HG02981 (cell line): ENCODE measurements at regions not wholly inside any gene's neighbourhood (a gene's known extent, or its start where the extent isn't known, plus 50 kb on each side); places are given as distances from the start of the nearest gene placed in this dataset.

Experiments
- ATAC-seq: cut with Tn5 transposase; IDR thresholded peaks from one replicate; pipeline ENCODE4 v1.9.1; 2021; ENCODE audit warnings: mild to moderate bottlenecking, moderate library complexity; ENCODE audit not compliant: unreplicated experiment

DNA sequence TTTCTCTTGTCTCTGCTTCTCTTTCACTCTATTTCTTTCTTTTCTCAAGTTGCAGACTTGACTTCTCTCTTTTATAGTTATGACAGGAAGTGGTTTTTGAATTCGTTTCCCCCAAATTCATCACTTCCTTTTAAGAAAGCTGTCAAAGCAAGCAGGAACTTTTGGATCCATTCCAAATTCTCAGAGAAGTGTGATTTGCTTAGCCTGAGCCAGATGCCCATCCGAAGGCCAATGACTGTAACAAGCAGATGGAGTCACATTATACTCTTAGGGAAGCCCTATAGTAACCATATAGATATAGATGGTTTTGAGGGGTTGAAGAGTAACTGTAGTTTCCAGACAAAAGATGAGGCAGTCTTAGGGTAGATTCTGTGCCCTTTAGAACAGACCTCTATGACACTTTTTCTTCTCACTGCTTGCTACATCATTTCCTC lies 592.0 kb upstream of the KCNMB2 start:
- ATAC-seq, result no peak

DNA sequence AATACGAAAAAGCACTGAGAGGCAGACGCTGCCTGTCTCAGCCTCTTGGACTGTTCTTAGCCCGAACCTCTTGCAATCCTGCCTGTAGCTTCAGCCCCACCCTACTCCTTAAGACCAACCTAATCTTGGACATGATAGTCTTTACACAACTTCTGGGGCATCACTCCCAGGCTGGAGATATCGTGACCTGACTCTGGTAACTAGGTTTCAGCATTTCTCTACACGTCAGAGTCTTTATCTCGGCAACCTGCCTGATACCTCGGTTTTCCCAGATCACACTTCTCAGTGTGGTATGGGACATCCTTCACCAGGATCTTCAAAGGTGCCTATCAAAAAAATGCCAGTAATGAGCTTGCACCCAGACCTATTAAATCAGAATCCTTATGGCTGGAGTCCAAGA lies 590.2 kb upstream of the KCNMB2 start:
- no peak for ATAC-seq

DNA sequence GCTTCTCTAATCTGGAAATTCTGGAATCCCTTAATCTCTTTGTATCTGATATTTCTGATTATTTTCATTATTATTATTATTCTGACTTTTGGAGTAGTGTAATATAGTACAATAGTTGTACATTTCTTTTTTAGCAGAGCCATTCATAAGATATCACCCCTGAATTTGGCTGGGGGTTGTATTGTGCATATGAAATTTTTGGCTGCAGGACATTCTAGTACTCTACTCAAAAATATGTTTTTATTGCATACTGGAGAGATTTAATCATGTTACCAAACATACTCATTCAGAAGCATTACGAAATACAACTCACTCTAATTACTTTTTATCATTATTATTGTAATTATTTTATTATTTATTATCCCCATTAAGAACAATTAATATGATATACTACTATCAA lies 589.7 kb upstream of the KCNMB2 start:
- ATAC-seq, result no peak

DNA sequence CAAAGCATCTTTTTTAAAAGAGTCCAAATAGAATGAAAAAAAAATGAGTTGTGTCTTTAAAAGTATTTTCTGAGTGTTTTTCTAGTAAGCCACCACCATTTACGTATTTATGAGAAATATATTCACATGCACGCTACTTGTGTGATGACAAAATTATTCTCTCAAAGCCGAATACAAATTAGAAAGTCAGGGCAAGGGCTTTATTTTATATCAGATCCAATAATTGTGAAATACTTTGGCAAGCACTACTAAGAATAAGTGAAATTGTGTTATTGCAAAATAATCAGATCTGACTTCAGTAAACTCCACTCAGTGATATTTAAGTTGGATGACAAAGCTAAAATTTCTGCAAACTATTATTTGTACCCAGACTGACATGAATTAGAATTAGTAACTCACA lies 589.3 kb upstream of the KCNMB2 start:
- ATAC-seq, result no peak

DNA sequence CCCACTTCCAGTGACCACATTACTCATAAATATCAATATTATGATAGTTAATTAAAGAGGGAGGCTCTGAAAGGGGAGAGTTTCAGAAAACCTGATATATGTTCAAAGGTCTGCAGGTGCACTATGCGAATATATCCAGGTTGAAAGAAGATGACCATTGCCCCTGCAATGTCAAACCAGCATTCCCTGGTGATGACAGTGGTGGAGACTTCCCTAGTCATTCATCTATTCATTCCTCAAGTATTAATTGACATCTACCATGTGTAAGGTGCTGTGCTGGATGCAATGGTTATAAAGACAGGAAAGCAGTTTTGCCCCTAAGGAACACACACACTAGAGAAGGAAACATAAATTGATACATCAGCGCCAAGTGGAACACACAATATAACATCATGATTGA lies 588.3 kb upstream of the KCNMB2 start:
- ATAC-seq, result no peak

DNA sequence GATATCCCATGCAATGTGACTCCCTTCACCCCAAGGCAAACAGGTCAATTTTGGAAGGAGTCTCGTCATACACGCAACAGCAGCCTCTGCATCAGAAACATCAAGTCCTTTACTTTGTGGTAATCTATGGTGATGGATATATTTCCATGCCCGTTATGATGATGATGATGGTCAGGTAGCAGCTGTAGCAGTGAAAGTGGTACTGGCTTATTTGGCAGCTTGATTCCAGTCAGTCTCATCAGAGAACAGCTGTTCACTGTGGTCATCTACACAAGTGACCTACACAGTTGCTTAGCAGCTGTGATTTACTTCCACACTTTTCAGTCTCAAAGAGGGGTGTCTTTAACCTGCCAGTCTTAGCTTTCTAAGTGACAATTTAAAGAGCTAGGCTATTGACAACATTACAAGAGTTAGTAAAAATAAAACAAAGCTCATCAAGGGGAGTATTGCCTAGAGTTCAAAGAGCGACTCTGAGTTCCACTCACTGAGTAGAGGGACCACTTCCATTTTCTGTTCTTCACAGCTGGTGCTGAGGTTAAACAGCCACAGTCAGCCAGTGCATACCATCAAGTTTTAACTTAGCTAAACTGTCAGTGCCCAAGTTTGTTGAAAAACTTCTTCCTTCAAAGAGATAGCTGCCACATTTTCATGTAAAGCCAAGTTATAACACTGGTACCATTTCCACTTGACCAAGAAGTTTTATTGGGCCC lies 587.4 kb upstream of the KCNMB2 start:
- ATAC-seq, result no peak

DNA sequence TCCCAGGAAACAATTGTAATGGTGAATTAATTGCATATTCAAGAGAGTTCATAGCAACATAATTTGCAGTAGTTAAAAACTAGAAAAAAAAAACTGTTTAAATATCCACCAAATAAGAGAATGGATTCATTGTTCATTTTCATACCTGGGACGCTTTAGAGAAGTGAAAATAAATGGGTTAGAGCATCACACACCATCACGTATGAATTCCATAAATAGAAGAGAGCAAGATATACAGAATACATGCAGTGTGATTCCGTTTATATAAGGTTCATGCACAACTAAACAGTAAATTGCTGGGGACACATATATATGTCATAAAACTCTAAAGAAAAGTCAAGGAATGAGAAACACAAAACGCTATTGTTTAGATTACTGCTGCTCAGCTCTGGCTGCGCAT lies 577.0 kb upstream of the KCNMB2 start:
- ATAC-seq, result no peak

DNA sequence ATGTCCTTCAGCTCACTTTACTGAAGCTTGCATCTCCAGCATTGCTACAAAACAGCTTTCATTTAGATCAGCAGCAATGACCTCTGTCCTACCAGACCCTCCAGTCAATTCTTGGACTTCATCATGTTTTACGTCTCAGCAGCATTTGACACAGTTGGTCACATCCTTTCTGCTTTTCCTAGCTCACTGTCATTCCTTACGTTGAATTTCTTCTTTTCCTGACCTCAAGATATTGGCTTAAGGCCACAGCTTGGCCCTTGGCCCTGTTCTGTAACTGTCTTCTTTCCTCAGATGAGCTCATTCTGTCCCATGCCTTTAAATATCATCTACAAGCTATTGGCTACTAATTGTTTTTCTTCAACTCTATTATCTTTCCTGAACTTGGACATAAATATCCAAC lies 576.2 kb upstream of the KCNMB2 start:
- no peak for ATAC-seq

DNA sequence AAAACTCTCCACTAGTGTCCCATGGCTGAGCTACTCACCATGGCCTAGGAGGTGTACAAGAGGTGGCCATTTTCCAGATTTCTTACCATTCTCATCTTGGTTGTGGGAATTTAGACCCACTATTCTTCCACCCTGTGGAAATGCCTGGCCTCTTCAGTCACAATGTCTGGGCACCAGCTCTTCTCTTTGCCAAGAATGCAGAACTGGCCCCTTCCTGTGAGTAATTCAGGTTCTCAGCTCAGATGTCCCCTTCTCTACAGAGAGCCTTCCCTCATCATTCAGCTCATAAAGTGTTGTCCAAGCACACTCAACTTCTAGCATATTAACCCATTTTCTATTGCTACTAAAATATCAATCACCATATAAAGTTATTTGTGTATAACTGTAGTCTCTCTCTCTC lies 575.5 kb upstream of the KCNMB2 start:
- no peak for ATAC-seq

DNA sequence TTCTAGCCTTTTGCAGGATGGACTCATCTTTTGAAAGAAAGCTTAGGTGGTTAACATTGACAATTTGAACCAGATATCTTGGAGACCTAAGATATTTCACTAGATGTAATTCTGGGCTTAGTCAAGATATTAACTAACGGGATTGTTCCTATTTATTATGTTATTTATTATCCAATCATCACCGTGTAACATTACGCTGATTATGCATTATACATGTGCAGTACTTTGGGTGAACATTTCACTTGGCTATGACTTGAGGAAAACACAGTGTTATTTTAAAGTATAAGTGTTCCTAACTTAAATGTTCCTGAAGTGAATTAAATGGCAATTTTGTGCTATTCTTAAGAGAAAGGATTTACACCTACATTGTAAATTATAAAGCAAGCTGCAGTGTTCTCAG lies 574.5 kb upstream of the KCNMB2 start:
- no peak for ATAC-seq

DNA sequence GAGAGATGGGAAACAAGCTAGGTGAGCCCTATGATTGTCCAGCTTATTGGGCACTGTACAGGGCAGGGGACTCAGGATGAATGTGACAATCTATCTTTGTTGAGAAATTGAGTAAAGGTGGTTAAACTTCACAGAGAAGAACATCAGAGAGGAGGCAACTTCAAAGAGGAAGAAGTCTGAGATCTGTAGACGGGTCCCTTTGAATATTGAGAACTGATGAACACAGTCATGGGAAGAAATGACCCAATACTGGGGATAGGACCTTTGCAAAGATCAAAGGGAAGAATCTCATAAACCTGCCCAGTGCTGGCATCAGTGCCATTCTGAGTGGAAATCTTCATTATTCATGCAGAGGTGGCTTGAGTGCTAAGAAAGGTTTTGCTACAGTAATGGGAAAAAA lies 569.7 kb upstream of the KCNMB2 start:
- ATAC-seq, result no peak

DNA sequence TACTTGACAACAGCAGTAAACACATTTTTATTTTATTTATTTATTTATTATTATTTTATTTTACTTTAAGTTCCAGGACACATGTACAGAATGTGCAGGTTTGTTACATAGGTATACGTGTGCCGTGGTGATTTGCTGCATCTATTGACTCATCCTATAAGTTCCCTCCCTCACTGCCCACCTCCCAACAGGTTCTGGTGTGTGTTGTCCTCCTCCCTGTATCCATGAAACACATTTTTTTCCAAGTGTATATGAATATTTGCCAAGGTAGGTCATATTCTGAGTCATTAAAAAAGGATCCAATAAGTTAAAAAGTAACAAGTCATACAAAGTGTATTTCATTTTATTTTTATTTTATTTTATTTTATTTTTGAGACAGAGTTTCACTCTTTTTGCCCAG lies 567.3 kb upstream of the KCNMB2 start:
- no peak for ATAC-seq

DNA sequence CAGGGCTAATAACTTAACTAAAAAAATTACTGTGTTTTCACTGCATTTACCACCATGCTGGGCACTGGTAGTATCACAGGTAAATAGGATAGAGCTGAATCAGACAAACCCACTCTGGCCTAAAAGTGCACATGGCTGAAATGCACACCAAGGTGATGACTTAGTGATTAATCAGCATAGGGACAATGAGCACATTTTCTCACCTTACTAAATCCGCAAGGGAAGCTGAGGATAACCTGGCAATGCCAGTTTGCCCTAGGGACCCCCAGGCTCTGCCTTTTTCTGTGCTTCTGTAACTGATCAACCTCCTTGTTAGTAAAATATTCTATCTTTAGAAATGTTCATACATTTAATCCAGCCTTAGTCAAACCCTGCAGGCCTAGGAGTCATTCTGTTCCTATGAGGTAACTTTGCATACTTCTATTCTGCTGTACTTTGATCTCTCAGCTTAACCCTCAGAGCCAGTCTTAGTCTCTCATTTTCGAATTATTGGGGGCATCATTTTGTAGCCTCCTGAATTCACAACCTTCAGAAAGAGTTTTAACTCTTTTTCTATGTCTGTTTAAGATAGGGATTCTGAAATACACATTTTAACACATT lies 562.9 kb upstream of the KCNMB2 start:
- ATAC-seq, result no peak

DNA sequence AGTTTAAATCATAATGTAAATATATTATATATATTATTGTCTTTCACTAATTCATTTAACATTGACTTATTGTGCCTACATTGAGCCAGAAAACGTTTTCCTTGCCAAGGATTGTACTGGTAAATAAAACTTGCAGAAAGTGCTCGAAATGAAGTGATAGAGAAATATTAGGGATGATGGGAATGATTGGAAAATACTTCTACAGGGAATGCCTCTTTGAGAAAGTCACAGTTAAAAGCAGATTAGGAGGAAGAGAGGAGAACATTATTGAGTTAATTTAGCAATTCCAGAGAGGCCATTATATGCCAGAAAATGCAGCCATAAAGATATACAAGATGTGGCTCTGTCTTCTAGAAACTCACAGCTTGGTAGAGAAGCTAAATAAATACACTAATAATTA lies 560.0 kb upstream of the KCNMB2 start:
- ATAC-seq, result no peak

DNA sequence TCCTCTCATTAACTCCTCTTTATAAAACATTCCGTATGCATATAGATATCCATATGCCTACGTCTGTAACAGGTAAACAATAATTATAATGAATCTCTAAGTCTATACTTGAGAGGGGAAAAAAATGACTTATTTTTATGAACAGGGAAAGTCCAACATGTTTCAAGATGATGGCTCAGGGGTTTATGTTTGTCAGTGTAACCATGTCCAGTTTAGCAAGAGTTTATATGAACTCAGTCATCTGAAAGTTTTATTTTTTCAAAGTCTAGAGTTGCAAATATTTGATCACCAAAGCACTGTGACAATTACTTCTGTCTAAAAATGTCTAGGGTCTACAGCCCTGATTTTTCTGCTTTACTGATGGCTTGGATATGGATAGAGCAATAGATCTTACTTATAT lies 559.4 kb upstream of the KCNMB2 start:
- no peak for ATAC-seq

DNA sequence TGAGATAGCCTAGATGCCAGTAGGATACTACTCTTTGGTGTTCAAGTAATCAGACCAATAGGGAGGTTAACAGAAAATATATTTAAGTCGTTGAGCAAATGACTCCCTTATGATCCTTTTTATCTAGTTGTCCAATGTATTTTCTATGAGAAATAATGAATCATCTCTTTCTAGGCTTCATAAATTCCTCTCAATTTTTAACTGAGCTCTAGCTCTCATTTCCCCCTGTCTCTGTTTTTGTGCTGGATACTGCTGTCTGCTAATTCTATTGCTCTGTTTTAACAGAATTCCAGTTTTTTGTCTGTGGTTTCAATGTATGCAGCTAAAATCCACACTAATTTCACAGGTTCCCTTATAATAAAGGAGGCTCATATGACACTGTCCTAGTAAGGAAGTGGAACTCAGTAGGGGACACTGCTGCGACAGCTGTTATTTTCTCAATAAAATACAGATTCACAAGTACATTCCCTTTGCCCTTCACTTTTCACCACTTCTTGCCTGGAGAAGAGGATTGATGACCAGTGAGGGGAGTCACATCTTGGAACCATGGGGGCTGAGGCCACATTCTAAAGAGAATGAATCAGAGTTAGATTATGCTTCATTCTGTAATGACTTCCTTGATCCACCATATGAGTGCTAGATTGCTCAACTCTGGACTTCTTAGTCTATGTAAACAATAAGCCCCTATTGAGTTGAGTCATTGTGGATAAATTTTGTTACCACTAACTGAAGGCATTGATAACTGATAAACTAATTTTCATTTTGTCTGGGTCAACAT lies 558.7 kb upstream of the KCNMB2 start:
- ATAC-seq, result no peak

DNA sequence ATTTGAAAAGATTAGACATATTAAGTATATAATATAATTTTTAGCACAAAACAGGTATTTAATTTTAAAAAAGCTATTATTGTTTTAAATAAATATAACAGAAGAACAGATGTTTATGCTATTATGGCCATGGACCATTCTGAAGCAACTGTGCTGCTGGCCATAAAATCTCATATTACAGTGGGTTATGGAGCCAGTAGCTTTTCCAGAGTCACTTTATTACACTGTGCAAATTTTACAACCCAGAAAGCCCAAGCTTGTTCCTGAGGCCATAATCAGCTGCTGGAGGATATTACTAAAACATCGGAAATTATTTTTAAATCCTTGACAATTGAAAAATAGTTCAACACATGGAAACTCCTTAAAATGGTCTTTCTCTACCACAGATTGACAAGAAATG lies 557.3 kb upstream of the KCNMB2 start:
- ATAC-seq, result no peak

DNA sequence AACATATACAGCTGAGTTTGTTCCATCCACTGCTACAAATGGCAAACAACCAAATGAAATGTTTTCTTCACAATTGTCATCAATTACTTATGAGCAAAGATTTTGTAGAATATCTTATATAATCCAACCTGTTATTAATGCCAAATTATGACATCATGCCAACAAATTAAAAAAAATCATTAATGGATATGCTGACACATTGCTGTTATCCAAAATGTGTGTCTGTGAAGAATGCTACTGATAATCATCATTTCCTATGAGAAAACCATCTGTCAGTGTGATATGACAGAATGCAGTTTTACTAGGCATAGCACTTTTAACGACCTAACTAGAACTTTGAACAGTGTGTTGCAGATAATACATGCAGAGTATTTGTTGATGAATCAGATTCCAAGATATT lies 556.5 kb upstream of the KCNMB2 start:
- ATAC-seq, result no peak

DNA sequence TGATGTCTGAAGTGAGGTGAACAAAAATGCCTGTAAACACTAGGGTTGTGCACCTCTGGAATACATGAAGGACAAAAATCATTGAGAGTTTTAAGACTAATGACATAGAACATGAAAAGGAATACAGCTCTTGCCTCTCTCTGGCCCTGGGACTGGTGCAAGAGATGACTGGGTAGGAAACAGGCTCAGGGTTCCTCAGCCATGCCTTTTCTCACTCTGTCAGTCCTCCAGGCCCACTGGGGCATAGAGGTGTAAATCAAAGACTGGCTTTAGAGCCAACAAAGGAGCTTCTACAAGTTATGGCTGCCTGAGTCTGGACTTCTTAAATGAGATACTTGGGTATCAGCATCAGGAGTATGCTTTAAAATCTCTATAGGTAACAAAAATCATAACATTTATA lies 554.7 kb upstream of the KCNMB2 start:
- ATAC-seq, result no peak

DNA sequence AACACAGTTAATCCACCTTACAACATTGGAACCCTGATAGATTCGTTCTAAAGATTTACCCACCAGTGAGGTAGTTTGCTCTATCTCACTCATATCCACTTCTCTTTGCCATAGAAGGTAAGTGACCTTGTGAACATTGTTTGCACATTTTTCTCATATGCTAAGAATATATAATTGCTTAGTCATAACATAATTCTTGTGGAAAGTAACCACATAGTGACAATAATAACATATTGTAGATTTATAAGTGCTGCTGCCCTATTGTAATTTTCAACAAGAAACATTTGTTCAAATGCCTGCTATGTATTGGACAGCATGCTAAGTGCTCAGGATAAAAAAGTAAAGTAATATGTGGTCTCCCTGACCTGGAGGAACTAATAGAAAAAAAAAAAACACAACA lies 554.2 kb upstream of the KCNMB2 start:
- no peak for ATAC-seq

DNA sequence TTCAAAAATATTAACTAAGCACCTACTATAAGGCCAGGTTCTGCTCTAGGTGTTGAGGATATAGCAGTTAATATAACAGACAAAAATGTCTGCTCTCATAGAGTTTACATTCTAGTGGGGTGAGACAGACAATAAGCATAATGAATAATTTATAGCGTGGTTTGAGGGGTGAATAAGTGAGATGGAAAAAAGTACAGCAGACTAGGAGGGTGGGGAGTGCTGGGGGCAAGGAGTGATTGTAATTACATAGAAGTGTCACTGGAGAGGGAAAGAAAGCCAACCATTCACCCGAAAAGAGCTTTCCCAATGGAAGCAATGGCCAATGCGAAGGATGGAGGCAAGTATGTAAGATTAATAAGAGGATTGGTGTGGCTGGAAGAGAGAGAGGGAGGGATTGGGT lies 552.9 kb upstream of the KCNMB2 start:
- no peak for ATAC-seq
